GM18511 (cell line): ENCODE measurements at regions not wholly inside any gene's neighbourhood (a gene's known extent, or its start where the extent isn't known, plus 50 kb on each side); places are given as distances from the start of the nearest gene placed in this dataset.
"Not testable (repeated sequence)": the region's sequence is repeated elsewhere in the genome, so short reads cannot be mapped to it uniquely, and the experiment has no call there.

Experiments used
- ATAC-seq: cut with Tn5 transposase; IDR thresholded peaks from one replicate; pipeline ENCODE4 v1.9.1; 2021; ENCODE audit warnings: mild to moderate bottlenecking, moderate library complexity; ENCODE audit not compliant: unreplicated experiment

DNA sequence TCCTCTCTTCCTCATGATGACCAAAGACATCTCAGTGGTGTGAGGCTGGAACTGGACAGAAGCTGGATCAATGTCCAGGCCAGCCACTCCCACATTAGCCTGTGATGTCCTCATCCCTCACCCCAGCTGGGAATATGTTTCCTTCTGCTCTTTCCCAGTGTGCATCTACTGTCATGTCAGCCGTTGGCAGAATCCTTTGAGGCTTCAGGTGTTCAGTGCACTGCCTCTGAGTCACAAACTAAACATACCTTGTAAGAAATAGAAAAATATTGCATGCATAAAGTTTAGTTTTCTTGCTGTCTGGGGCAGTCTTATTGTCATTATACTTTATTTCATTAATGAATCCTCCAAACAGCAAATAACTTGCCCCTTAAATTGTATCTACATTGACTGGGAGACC, 161.6 kb upstream of the RASGRP1 start:
- no peak for ATAC-seq

DNA sequence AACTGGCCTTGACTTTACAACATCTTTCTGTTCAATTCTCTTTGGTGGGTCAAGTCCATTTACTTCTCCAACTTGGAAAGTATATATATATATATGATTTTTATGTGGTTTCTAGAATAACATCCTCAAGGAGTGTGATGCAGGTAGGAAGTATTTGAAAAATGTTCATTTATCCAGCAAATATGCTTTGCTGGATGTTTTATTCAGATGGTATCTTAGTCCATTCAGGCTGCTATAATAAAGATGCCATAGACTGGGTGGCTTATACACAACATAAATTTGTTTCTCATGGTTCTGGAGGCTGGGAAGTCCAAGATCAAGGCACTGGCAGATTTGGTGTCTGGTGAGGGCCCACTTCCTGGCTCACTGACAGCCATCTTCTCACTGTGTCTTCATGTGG, 168.7 kb upstream of the RASGRP1 start:
- no peak for ATAC-seq

DNA sequence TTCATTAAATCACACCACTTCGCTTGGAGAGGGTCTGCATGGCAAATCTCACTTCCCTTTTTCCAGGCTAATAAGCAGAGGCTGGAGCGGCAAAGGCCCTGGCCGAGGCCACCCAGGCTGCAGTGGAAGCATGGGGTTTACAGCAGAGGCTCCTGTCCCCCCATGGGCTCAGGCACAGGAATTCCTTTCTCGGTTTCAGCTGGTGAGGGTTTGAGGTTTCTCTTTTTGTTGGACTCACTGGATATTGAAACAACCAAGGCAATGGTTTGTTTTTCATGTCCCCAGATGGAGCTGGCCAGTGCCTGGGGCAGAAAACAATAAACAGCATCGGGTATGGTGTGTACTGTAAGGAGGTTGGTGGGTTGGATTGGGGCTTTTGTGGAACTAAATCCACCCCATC, 175.6 kb upstream of the RASGRP1 start:
- ATAC-seq, result no peak

GRCh38 chr15:38743147-38743546, 178.5 kb upstream of the RASGRP1 start:
- ATAC-seq, result no peak

DNA sequence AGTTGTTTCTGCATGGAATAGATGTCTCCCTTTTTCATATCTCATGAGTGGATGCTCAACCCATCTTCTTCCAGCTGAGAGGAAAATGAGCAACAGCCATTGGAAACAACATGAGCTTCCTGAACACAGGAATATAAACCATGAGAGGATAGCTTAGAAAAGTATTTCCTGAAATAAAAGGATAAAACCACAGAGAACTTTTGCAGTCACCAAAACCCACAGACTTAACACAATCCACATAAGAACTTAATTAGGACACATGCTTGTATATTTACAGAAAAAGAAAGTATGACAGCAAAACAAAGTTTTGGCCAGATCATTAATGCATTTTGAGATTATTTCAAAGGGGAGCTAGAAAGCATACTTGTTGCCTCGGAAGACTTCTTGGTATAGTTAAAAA, 180.5 kb upstream of the RASGRP1 start:
- ATAC-seq, result no peak

- no peak for ATAC-seq
Observed at GRCh38 chr15:38745626-38746025, 181.0 kb upstream of the RASGRP1 start.

- ATAC-seq, result no peak
Observed at GRCh38 chr15:38746211-38746610, 181.6 kb upstream of the RASGRP1 start.

- no peak for ATAC-seq
Observed at GRCh38 chr15:38748710-38749109, 184.1 kb upstream of the RASGRP1 start.

DNA sequence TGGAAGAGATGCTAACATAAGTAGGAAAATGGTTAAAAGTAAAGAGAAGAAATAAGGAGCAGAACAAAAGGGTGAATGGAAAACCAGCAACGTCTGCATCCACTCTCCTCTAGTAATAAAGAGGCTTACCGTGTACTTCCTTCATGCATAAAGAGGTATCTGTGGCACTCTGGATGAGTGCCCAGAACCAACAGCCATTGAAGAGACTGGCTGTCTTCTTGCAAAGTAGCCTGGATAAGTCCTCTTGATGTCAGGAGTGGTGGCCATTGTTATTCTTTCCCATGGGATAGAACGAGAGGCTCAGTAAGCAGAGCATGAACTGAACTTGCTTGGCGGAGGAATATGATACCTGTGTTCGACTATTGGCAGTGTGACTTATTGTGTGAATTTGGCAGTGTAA, 186.2 kb upstream of the RASGRP1 start:
- ATAC-seq, result no peak

DNA sequence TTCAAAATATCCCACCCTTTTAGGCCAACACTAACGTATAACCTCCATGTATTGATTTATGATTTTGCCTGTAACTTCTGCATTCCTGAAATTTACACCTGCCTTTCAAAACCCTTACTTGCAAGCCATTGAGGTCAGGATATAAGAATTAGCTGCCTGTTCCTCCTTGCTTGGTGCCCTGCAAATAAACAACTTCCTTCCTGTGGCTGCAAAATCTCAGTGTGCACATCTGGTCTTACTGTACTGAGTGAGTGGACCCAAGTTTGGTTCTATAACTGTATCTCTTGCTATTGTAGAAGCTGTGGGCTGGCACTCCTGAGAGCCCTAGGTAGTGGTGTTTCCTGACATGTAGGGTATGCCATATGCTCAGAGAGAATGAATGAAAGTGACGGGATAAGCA, 191.1 kb upstream of the RASGRP1 start:
- no peak for ATAC-seq

DNA sequence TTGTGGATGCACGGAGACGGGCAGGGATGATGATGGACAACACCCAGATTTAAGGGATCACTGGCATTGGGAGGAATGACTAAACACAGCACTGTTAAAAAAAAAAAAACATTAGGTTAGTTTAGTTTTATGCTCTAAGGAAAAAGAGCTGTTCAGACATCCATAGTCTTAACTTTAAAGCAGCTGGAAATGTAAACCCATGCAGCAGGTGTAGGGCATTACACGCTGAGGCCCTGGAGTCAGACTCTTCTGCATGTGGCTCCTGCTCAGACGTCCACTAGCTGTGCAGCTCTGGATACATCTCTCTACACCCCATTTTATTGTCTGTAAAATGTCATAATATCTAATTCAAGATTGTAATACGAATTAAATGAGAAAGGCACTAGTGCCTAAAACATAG, 191.8 kb upstream of the RASGRP1 start:
- ATAC-seq, result no peak

DNA sequence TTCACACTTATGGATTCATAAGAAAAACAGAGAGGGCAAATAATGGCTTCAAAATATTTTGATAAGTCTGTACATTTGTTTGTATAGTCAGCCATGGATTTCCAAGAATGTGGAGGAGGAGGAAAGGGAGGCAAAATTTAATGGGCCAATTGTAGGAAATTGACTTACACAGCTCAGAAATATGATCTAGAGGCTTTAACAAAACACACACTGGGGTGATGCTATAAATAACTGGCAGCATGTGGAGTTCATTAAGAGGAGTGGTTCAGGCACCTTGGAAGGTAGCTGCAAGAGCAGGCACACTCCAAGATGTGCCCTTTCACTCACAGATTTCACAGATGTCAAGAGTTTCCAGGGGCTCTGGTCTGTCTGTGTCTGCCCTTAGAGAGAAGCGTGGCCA, 193.4 kb upstream of the RASGRP1 start:
- ATAC-seq, result no peak

GRCh38 chr15:38761681-38762080, 197.1 kb upstream of the RASGRP1 start:
- ATAC-seq, result no peak

- ATAC-seq, result no peak
Observed at GRCh38 chr15:38768970-38769369, 204.4 kb upstream of the RASGRP1 start.

DNA sequence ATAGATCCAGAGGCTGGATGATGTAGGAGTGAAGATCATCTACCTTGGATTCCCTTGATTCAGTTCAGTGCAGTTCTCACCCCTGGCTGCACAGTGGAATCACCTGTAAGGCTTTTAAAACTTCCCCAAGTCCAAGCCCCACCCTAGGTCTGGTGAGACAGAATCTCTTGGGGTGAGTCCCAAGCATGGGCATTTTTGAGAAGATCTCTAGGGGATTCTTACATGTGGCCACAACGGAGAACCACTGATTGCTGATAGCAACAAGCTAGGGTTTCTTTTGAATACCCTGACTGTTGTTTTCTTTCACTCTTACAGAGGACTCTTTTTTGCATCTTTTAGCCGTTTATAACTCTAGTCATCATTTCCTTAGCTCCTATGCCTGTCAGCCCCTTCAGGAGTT, 204.9 kb upstream of the RASGRP1 start:
- ATAC-seq, result no peak

- not testable (repeated sequence) for ATAC-seq
Observed at GRCh38 chr15:38774076-38774475, 209.5 kb upstream of the RASGRP1 start.

DNA sequence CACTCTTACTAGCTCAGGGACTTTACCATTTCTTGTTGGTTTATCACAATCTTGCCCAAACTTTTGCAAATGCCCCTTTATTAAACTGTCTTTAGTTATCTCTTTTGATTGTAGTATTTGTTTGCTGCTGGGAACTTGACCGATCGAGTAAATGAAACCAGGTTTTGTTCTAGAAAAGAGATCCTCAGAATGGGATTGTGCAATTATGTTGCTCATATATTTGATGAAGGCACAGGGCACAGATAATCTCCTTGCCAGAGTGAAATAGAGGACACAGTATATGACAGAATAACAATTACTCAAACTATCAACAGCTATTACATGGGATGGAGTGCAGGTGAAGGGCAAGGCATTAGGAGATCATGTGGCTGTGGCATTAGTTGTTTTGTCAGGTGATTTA, 216.6 kb upstream of the RASGRP1 start:
- ATAC-seq, result no peak

DNA sequence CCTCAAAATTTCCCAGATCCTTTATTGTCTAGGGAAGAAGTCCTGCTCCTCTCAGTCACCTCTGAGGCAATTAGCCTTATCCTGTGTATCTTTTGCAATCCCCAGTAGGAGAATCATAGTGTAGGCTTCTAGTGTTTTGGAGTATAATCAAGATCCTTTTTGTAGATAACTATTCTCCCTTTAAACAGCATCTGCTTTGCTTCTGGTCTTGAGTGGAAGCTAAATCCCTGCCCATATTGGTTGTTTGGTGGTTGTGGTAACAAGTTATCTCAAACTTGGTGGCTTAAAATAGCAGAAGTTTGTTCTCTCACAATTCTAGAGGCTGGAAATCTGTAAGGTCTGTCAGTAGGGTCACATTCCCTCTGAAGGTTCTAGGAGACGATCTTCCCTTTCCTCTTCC, 217.5 kb upstream of the RASGRP1 start:
- no peak for ATAC-seq

DNA sequence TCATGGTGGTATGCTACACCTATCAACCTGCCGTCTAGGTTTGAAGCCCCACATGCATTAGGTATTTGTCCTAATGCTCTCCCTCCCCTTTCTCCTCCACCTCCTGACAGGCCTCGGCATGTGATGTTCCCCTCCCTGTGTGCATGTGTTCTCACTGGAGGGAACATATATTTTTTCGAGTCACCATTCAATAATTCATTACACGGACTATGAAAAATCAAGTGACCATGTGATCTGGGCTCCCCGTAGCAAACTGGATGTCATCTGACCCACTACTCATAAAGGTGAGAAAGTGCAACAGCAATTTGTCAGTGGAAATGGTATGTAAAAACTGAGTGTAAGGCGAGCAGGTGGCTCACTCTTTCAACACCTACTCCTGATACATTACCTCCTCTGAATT, 224.3 kb upstream of the RASGRP1 start:
- no peak for ATAC-seq

- ATAC-seq, result no peak
Observed at GRCh38 chr15:38789566-38789965, 225.0 kb upstream of the RASGRP1 start.

DNA sequence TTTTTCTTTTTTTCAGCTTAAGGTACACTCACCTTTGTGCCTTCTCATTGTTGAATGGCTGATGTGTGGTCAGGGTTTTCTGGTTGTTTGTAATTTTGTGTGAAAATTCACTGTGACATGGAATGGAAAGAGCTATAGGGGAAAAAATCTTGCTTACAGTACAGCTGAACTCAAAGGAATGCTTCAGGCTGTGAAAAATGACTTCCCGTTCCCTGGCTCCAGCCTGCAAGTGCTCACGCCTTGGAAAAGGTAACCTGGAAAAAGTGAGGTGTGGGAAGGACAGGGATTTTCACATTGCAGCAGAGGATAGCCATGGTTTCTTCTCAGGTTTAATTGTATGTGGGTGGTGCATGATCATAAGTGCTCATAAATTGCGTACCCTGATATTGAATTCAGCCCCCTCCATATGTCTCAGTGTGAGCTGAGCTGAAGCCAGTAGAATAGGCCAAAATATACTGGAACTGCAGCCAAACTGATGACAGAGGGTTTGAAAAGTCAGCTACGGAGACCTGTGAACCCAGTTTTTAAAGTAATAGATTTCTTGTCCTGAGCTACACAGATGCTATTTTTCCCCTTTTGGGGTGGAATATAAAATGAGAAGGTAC, 228.7 kb upstream of the RASGRP1 start:
- ATAC-seq, result no peak

DNA sequence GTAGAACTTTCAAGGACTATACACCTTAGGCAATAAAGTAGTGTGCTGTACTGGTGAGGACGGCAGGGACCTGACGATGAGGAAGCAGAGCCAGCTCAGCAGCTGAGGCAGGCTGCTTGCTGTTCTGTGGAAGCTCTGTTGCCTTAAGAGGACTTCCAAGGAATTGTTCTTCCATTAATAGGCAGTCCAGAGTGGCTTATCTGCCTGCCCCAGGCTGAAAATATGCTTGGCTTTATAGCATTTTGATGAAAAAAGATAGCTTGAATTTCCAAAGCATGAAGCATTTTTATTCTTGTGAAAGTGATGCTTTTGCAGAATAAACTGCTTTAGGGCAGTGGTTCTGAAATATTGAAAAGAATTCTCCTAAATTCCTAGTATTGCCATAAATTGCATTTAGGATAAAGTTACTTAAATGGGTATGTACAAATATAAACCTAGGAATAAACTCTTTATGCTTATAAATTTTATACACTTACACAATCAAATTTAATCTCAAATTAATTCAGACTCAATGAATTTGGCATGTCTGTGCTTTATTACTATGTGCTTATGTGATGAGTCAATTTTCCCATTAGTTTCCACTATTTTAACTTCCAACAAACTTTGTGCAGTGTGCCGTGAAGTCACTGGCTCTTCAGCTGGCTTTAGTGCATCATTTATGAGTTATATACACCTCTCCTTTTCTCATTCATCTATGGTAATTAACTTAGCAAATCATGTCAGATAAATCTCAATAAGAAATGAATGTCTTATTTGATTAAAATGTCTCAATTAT, 231.0 kb upstream of the RASGRP1 start:
- no peak for ATAC-seq

GRCh38 chr15:38796589-38796988, 232.0 kb upstream of the RASGRP1 start:
- ATAC-seq, result no peak
